ENCODE measurements at regions not wholly inside any gene's neighbourhood (a gene's known extent, or its start where the extent isn't known, plus 50 kb on each side); places are given as distances from the start of the nearest gene placed in this dataset.

- no peak overlapping the region for H3K4me3 ChIP-seq (ENCODE audit: low read length)
- no peaks in the 10 kb centered on the region for H3K9me3 ChIP-seq (ENCODE audit: low read length)
- no peaks in the 10 kb centered on the region for H3K79me2 ChIP-seq (ENCODE audit: low read length)
- no peak overlapping the region for H3K9ac ChIP-seq (ENCODE audit: low read length)
- DNase-seq: no peak
- H3K27ac ChIP-seq (ENCODE audit: low read length): no peak overlapping the region
- H3K4me2 ChIP-seq (ENCODE audit: low read depth, low read length, poor library complexity, severe bottlenecking): no peak overlapping the region
- H3K4me1 ChIP-seq (ENCODE audit: low read length): no peaks in the 10 kb centered on the region
- H3K36me3 ChIP-seq (ENCODE audit: insufficient read depth, low read length): no peaks in the 10 kb centered on the region
- no peaks in the 10 kb centered on the region for H3K27me3 ChIP-seq (ENCODE audit: low read length)
- H3K9me2 ChIP-seq (replicated peaks; ENCODE audit: insufficient read depth, low read length): no peaks in the 10 kb centered on the region
- no peaks in the 10 kb centered on the region for H4K20me1 ChIP-seq (ENCODE audit: insufficient read depth, low read depth, low read length)
- H2AFZ ChIP-seq (ENCODE audit: low read length): no peak overlapping the region
Observed at GRCh38 chr6:168369786-168370185, 50.2 kb upstream of the DACT2 start.

GRCh38 chr6:168370310-168370991 lies 50.9 kb upstream of the DACT2 start:
- Histone ChIP-seq H3K36me3 (ENCODE audit: insufficient read depth, low read length) (no peaks in the 10 kb centered on the region), H3K27me3 (ENCODE audit: low read length) (no peaks in the 10 kb centered on the region), H3K27ac (ENCODE audit: low read length) (no peak overlapping the region), H3K9me2 (replicated peaks; ENCODE audit: insufficient read depth, low read length) (no peaks in the 10 kb centered on the region), H3K79me2 (ENCODE audit: low read length) (no peaks in the 10 kb centered on the region), H2AFZ (ENCODE audit: low read length) (no peak overlapping the region), H4K20me1 (ENCODE audit: insufficient read depth, low read depth, low read length) (no peaks in the 10 kb centered on the region), H3K4me3 (ENCODE audit: low read length) (no peak overlapping the region), H3K4me1 (ENCODE audit: low read length) (no peaks in the 10 kb centered on the region), H3K9ac (ENCODE audit: low read length) (no peak overlapping the region), H3K4me2 (ENCODE audit: low read depth, low read length, poor library complexity, severe bottlenecking) (no peak overlapping the region), H3K9me3 (ENCODE audit: low read length) (no peaks in the 10 kb centered on the region)
- DNase-seq: peak; percentile 86

- Histone ChIP-seq H3K9me3 (ENCODE audit: low read length) (no peaks in the 10 kb centered on the region), H3K27ac (ENCODE audit: low read length) (no peak overlapping the region), H3K4me2 (ENCODE audit: low read depth, low read length, poor library complexity, severe bottlenecking) (no peak overlapping the region), H3K4me3 (ENCODE audit: low read length) (no peak overlapping the region), H2AFZ (ENCODE audit: low read length) (no peak overlapping the region), H3K9me2 (replicated peaks; ENCODE audit: insufficient read depth, low read length) (no peaks in the 10 kb centered on the region), H3K79me2 (ENCODE audit: low read length) (no peaks in the 10 kb centered on the region), H3K9ac (ENCODE audit: low read length) (no peak overlapping the region), H4K20me1 (ENCODE audit: insufficient read depth, low read depth, low read length) (no peaks in the 10 kb centered on the region), H3K27me3 (ENCODE audit: low read length) (no peaks in the 10 kb centered on the region), H3K4me1 (ENCODE audit: low read length) (no peaks in the 10 kb centered on the region), H3K36me3 (ENCODE audit: insufficient read depth, low read length) (no peaks in the 10 kb centered on the region)
- no peak for DNase-seq
Observed at GRCh38 chr6:168371185-168371584, 51.6 kb upstream of the DACT2 start.

- Histone ChIP-seq H3K27me3 (ENCODE audit: low read length) (no peaks in the 10 kb centered on the region), H3K4me1 (ENCODE audit: low read length) (no peaks in the 10 kb centered on the region), H3K4me3 (ENCODE audit: low read length) (no peak overlapping the region), H3K9me3 (ENCODE audit: low read length) (no peaks in the 10 kb centered on the region), H3K9ac (ENCODE audit: low read length) (no peak overlapping the region), H3K27ac (ENCODE audit: low read length) (no peak overlapping the region), H3K79me2 (ENCODE audit: low read length) (no peaks in the 10 kb centered on the region), H3K9me2 (replicated peaks; ENCODE audit: insufficient read depth, low read length) (no peaks in the 10 kb centered on the region), H3K4me2 (ENCODE audit: low read depth, low read length, poor library complexity, severe bottlenecking) (no peak overlapping the region), H2AFZ (ENCODE audit: low read length) (no peak overlapping the region), H3K36me3 (ENCODE audit: insufficient read depth, low read length) (no peaks in the 10 kb centered on the region), H4K20me1 (ENCODE audit: insufficient read depth, low read depth, low read length) (no peaks in the 10 kb centered on the region)
- DNase-seq: no peak
Observed at GRCh38 chr6:168371618-168371980, 52.0 kb upstream of the DACT2 start.

- H3K4me2 ChIP-seq (ENCODE audit: low read depth, low read length, poor library complexity, severe bottlenecking): no peak overlapping the region
- no peaks in the 10 kb centered on the region for H3K27me3 ChIP-seq (ENCODE audit: low read length)
- no peaks in the 10 kb centered on the region for H3K9me3 ChIP-seq (ENCODE audit: low read length)
- no peak overlapping the region for H3K27ac ChIP-seq (ENCODE audit: low read length)
- H4K20me1 ChIP-seq (ENCODE audit: insufficient read depth, low read depth, low read length): no peaks in the 10 kb centered on the region
- no peaks in the 10 kb centered on the region for H3K79me2 ChIP-seq (ENCODE audit: low read length)
- no peaks in the 10 kb centered on the region for H3K36me3 ChIP-seq (ENCODE audit: insufficient read depth, low read length)
- H3K9ac ChIP-seq (ENCODE audit: low read length): no peak overlapping the region
- no peak for DNase-seq
- no peak overlapping the region for H2AFZ ChIP-seq (ENCODE audit: low read length)
- no peaks in the 10 kb centered on the region for H3K9me2 ChIP-seq (replicated peaks; ENCODE audit: insufficient read depth, low read length)
- no peaks in the 10 kb centered on the region for H3K4me1 ChIP-seq (ENCODE audit: low read length)
- H3K4me3 ChIP-seq (ENCODE audit: low read length): no peak overlapping the region
Observed at GRCh38 chr6:168371981-168372711, 52.6 kb upstream of the DACT2 start.

GRCh38 chr6:168372889-168373288 lies 53.3 kb upstream of the DACT2 start:
- Histone ChIP-seq H2AFZ (ENCODE audit: low read length) (no peak overlapping the region), H3K79me2 (ENCODE audit: low read length) (no peaks in the 10 kb centered on the region), H3K4me1 (ENCODE audit: low read length) (no peaks in the 10 kb centered on the region), H3K36me3 (ENCODE audit: insufficient read depth, low read length) (no peaks in the 10 kb centered on the region), H3K4me3 (ENCODE audit: low read length) (no peak overlapping the region), H3K9ac (ENCODE audit: low read length) (no peak overlapping the region), H3K27me3 (ENCODE audit: low read length) (no peaks in the 10 kb centered on the region), H3K9me3 (ENCODE audit: low read length) (no peaks in the 10 kb centered on the region), H3K4me2 (ENCODE audit: low read depth, low read length, poor library complexity, severe bottlenecking) (no peak overlapping the region), H3K27ac (ENCODE audit: low read length) (no peak overlapping the region), H4K20me1 (ENCODE audit: insufficient read depth, low read depth, low read length) (no peaks in the 10 kb centered on the region), H3K9me2 (replicated peaks; ENCODE audit: insufficient read depth, low read length) (no peaks in the 10 kb centered on the region)
- DNase-seq: no peak

- Histone ChIP-seq H3K4me3 (ENCODE audit: low read length) (no peak overlapping the region), H4K20me1 (ENCODE audit: insufficient read depth, low read depth, low read length) (no peaks in the 10 kb centered on the region), H3K9me2 (replicated peaks; ENCODE audit: insufficient read depth, low read length) (no peaks in the 10 kb centered on the region), H3K27me3 (ENCODE audit: low read length) (no peaks in the 10 kb centered on the region), H3K4me1 (ENCODE audit: low read length) (no peaks in the 10 kb centered on the region), H3K79me2 (ENCODE audit: low read length) (no peaks in the 10 kb centered on the region), H3K4me2 (ENCODE audit: low read depth, low read length, poor library complexity, severe bottlenecking) (no peak overlapping the region), H3K36me3 (ENCODE audit: insufficient read depth, low read length) (no peaks in the 10 kb centered on the region), H2AFZ (ENCODE audit: low read length) (no peak overlapping the region), H3K9ac (ENCODE audit: low read length) (no peak overlapping the region), H3K9me3 (ENCODE audit: low read length) (no peaks in the 10 kb centered on the region; the same call in 1 of the 2 replicates), H3K27ac (ENCODE audit: low read length) (no peak overlapping the region)
- DNase-seq: no peak
Observed at GRCh38 chr6:168373389-168373788, 53.8 kb upstream of the DACT2 start.

- Histone ChIP-seq H2AFZ (ENCODE audit: low read length) (no peak overlapping the region), H3K27ac (ENCODE audit: low read length) (no peak overlapping the region), H3K27me3 (ENCODE audit: low read length) (no peaks in the 10 kb centered on the region), H3K9me2 (replicated peaks; ENCODE audit: insufficient read depth, low read length) (no peaks in the 10 kb centered on the region), H3K9ac (ENCODE audit: low read length) (no peak overlapping the region), H3K79me2 (ENCODE audit: low read length) (no peaks in the 10 kb centered on the region), H3K4me1 (ENCODE audit: low read length) (no peaks in the 10 kb centered on the region), H3K9me3 (ENCODE audit: low read length) (no peaks in the 10 kb centered on the region; the same call in 1 of the 2 replicates), H3K4me2 (ENCODE audit: low read depth, low read length, poor library complexity, severe bottlenecking) (no peak overlapping the region), H4K20me1 (ENCODE audit: insufficient read depth, low read depth, low read length) (no peaks in the 10 kb centered on the region), H3K4me3 (ENCODE audit: low read length) (no peak overlapping the region), H3K36me3 (ENCODE audit: insufficient read depth, low read length) (no peaks in the 10 kb centered on the region)
- DNase-seq: no peak
Observed at GRCh38 chr6:168374051-168374502, 54.5 kb upstream of the DACT2 start.

Measured in Karpas-422 (cell line).